IMR-90 (cell line): ENCODE measurements at regions not wholly inside any gene's neighbourhood (a gene's known extent, or its start where the extent isn't known, plus 50 kb on each side); places are given as distances from the start of the nearest gene placed in this dataset.

Experiments
- ATAC-seq: fragments of 200-7000 bp; cut with Tn5 transposase; 2 replicates; pipeline ENCODE4 v1.9.1; 2020; ENCODE audit warnings: low read depth, mild to moderate bottlenecking, moderate library complexity
- BruUV-seq: library from RNA; stranded (reverse); fragments of 400-500 nt; replicated peaks from 2 replicates; lab custom pipeline; 2021; lab: Mats Ljungman, UMichigan
- CTCF ChIA-PET: fragments of 300-600 bp; formaldehyde crosslinking; extraction: SDS; loops from one replicate; lab custom pipeline; 2021; ENCODE audit warnings: antibody characterized with exemption; lab: Yijun Ruan, JAX
- POLR2A ChIA-PET: fragments of 300-600 bp; sonication (Branson Sonifier 250); formaldehyde crosslinking; loops from one replicate; lab custom pipeline; 2022; ENCODE audit warnings: antibody characterized with exemption; ENCODE audit not compliant: unreplicated experiment; lab: Charles Lee
- DNase-seq: peaks from one replicate; pipeline ENCODE4 v3.0.0; 2013
- H2AFZ ChIP-seq: replicated peaks from 2 replicates; pipeline ENCODE3; 2013; ENCODE audit warnings: low read length, mild to moderate bottlenecking; ENCODE audit not compliant: poor library complexity
- H2AK5ac ChIP-seq: 2 replicates; pipeline ENCODE4 v1.6.1; 2013; ENCODE audit warnings: low read depth, low read length, inconsistent platforms
- H2AK9ac ChIP-seq: replicated peaks from 2 replicates; pipeline ENCODE3; 2013; ENCODE audit warnings: mild to moderate bottlenecking, low read depth, low read length, moderate library complexity; ENCODE audit not compliant: poor library complexity
- H2BK120ac ChIP-seq: 2 replicates; pipeline ENCODE4 v1.6.1; 2013; ENCODE audit warnings: low read depth, low read length, inconsistent platforms
- H2BK15ac ChIP-seq: 3 replicates; pipeline ENCODE4 v1.6.1; 2013; ENCODE audit warnings: low read depth, low read length, inconsistent platforms
- H2BK20ac ChIP-seq: 2 replicates; pipeline ENCODE4 v1.6.1; 2013; ENCODE audit warnings: low read depth, mild to moderate bottlenecking, inconsistent platforms, low read length, moderate library complexity
- H2BK5ac ChIP-seq: 2 replicates; pipeline ENCODE4 v1.6.1; 2013; ENCODE audit warnings: mild to moderate bottlenecking, low read depth, low read length, inconsistent platforms; ENCODE audit not compliant: poor library complexity, severe bottlenecking
- H3K14ac ChIP-seq: replicated peaks from 2 replicates; pipeline ENCODE4 v1.6.1; 2013; ENCODE audit warnings: low read depth, low read length, inconsistent platforms
- H3K18ac ChIP-seq: 2 replicates; pipeline ENCODE4 v1.6.1; 2013; ENCODE audit warnings: low read depth, low read length, control low read depth
- H3K23ac ChIP-seq: 2 replicates; pipeline ENCODE4 v1.6.1; 2013; ENCODE audit warnings: low read depth, low read length, inconsistent platforms
- H3K27ac ChIP-seq: 2 replicates; pipeline ENCODE4 v1.5.1; 2013; ENCODE audit warnings: mild to moderate bottlenecking, control low read depth, low read length; ENCODE audit not compliant: insufficient read depth
- H3K27me3 ChIP-seq: 2 replicates; pipeline ENCODE4 v1.6.1; 2013; ENCODE audit warnings: low read length; ENCODE audit not compliant: control insufficient read depth, insufficient read depth
- H3K36me3 ChIP-seq: 2 replicates; pipeline ENCODE4 v1.6.1; 2013; ENCODE audit warnings: low read length, mixed read lengths; ENCODE audit not compliant: control insufficient read depth, insufficient read depth
- H3K4ac ChIP-seq: 2 replicates; pipeline ENCODE4 v1.6.1; 2013; ENCODE audit warnings: low read depth, low read length, inconsistent platforms
- H3K4me1 ChIP-seq: 2 replicates; pipeline ENCODE4 v1.6.1; 2013; ENCODE audit warnings: low read length, mixed read lengths; ENCODE audit not compliant: control insufficient read depth, insufficient read depth
- H3K4me2 ChIP-seq: 2 replicates; pipeline ENCODE4 v1.6.1; 2013; ENCODE audit warnings: low read depth, mild to moderate bottlenecking, control low read depth, low read length, moderate library complexity
- H3K4me3 ChIP-seq: 2 replicates; pipeline ENCODE4 v1.5.1; 2013; ENCODE audit warnings: low read depth, mild to moderate bottlenecking, control low read depth, low read length, moderate library complexity; ENCODE audit not compliant: insufficient read depth
- H3K56ac ChIP-seq: 2 replicates; pipeline ENCODE4 v1.6.1; 2013; ENCODE audit warnings: low read length, inconsistent platforms; ENCODE audit not compliant: insufficient read depth; ENCODE audit errors: extremely low read depth
- H3K79me1 ChIP-seq, 2 experiments: 2 replicates each; pipeline ENCODE4 v1.6.1; 2013; ENCODE audit warnings: low read length in 2 of 2, inconsistent platforms in 1 of 2, low read depth in 1 of 2
- H3K9ac ChIP-seq: 2 replicates; pipeline ENCODE4 v1.6.1; 2013; ENCODE audit warnings: low read depth, low read length, control low read depth
- H3K9me1 ChIP-seq: 2 replicates; pipeline ENCODE4 v1.6.1; 2013; ENCODE audit warnings: low read length, inconsistent platforms; ENCODE audit not compliant: insufficient read depth
- H3K9me3 ChIP-seq: 2 replicates; pipeline ENCODE4 v1.6.1; 2013; ENCODE audit warnings: low read length; ENCODE audit not compliant: control insufficient read depth, insufficient read depth
- H4K20me1 ChIP-seq: 2 replicates; pipeline ENCODE4 v1.6.1; 2013; ENCODE audit warnings: low read length, inconsistent platforms; ENCODE audit not compliant: insufficient read depth
- H4K5ac ChIP-seq: 2 replicates; pipeline ENCODE4 v1.6.1; 2013; ENCODE audit warnings: mild to moderate bottlenecking, low read depth, low read length, control low read depth
- H4K8ac ChIP-seq, 2 experiments: 2 replicates each; pipeline ENCODE4 v1.6.1; 2013; ENCODE audit warnings: low read depth in 2 of 2, low read length in 2 of 2, control low read depth in 1 of 2, inconsistent platforms in 1 of 2
- H4K91ac ChIP-seq: 2 replicates; pipeline ENCODE4 v1.6.1; 2013; ENCODE audit warnings: low read depth, low read length, inconsistent platforms; ENCODE audit not compliant: insufficient read depth
- BHLHE40 ChIP-seq: fragments of 150-350 bp; IDR thresholded peaks from 2 replicates; pipeline ENCODE4 v1.6.1; 2016; ENCODE audit warnings: mild to moderate bottlenecking, low read depth, low read length
- CEBPB ChIP-seq: IDR thresholded peaks from 2 replicates; pipeline ENCODE4 v1.6.1; 2012; ENCODE audit warnings: low read depth, low read length, improper control_type of control experiment
- CHD1 ChIP-seq: IDR thresholded peaks from 2 replicates; pipeline ENCODE4 v1.6.1; 2012; ENCODE audit warnings: low read depth, low read length, improper control_type of control experiment
- FOS ChIP-seq: fragments of 150-350 bp; IDR thresholded peaks from 2 replicates; pipeline ENCODE4 v1.6.1; 2016; ENCODE audit warnings: low read depth, low read length
- MAFK ChIP-seq: IDR thresholded peaks from 2 replicates; pipeline ENCODE4 v1.6.1; 2012; ENCODE audit warnings: low read depth, low read length, improper control_type of control experiment
- POLR2A ChIP-seq: IDR thresholded peaks from 2 replicates; pipeline ENCODE4 v1.6.1; 2012; ENCODE audit warnings: mild to moderate bottlenecking, low read depth, low read length
- RAD21 ChIP-seq: IDR thresholded peaks from 2 replicates; pipeline ENCODE4 v1.6.1; 2012; ENCODE audit warnings: low read length, improper control_type of control experiment
- RFX5 ChIP-seq: IDR thresholded peaks from 2 replicates; pipeline ENCODE4 v1.8.0; 2012; ENCODE audit warnings: low read depth, mild to moderate bottlenecking, low read length, moderate library complexity
- SMC3 ChIP-seq: fragments of 150-350 bp; IDR thresholded peaks from 2 replicates; pipeline ENCODE4 v1.6.1; 2016; ENCODE audit warnings: low read depth, mild to moderate bottlenecking, antibody characterized with exemption, low read length, moderate library complexity
- WGBS, 2 experiments: methylation state at CpG; one replicate each; pipeline versions ENCODE4 v1.1.5 to v1.1.7; 2013; ENCODE audit warnings: missing lambda C conversion rate in 2 of 2; ENCODE audit not compliant: insufficient read length in 1 of 2; ENCODE audit errors: extremely low coverage in 2 of 2; 5-methylcytosine and 5-hydroxymethylcytosine counted together
- dilution Hi-C: fragments of 300-500 bp; cut with HindIII; formaldehyde crosslinking; loops from one replicate; pipeline ENCODE4 v1.14.3; 2018; ENCODE audit warnings: low sequenced_read_pairs; ENCODE audit not compliant: unreplicated experiment
- in situ Hi-C: fragments of 300-500 bp; cut with MboI; formaldehyde crosslinking; loops from 3 replicates; pipeline ENCODE4 v1.14.3; 2019; ENCODE audit warnings: low sequenced_read_pairs, inconsistent platforms, mixed read lengths
- intact Hi-C: fragments of 100-400 bp; cut with micrococcal nuclease; formaldehyde crosslinking; loops from 2 replicates; pipeline ENCODE4 v1.10.0; 2022

- no CpG with 5 or more reads among the region's 5 CpGs for WGBS, 2 experiments
- Histone ChIP-seq H3K27ac (no peak overlapping the region), H3K4me2 (no peak overlapping the region), H3K18ac (no peak overlapping the region), H2BK120ac (peak overlapping the region; percentile 51), H2AK9ac (no peak overlapping the region), H3K23ac (no peak overlapping the region), H2BK15ac (no peak overlapping the region), H4K91ac (peak overlapping the region; percentile 16; the same call in 1 of the 2 replicates), H2AFZ (no peak overlapping the region), H3K56ac (no peak overlapping the region), H4K5ac (no peak overlapping the region), H3K27me3 (no peaks in the 10 kb centered on the region), H2BK5ac (no peak overlapping the region), H2BK20ac (0 out of 2 replicates have a peak overlapping the region, but pooled peaks have one; percentile 5), H3K4me1 (peaks cover 7% of the 10 kb centered on the region), H3K36me3 (no peaks in the 10 kb centered on the region), H2AK5ac (peak overlapping the region; percentile 11; the same call in 1 of the 2 replicates), H4K20me1 (no peaks in the 10 kb centered on the region), H3K14ac (no peak overlapping the region; the same call in 1 of the 2 replicates), H3K9me3 (no peaks in the 10 kb centered on the region), H3K4ac (no peak overlapping the region; the same call in 1 of the 2 replicates), H3K79me1 (no peaks in the 10 kb centered on the region), H3K4me3 (no peak overlapping the region), H3K9me1 (peaks cover 6% of the 10 kb centered on the region), H4K8ac (no peak overlapping the region; a peak in 2 of 4 replicates), H3K9ac (no peak overlapping the region)
- in situ Hi-C loops, result no loop called here
- no TSS peak for BruUV-seq
- ATAC-seq, result no peak
- ChIA-PET CTCF (no interaction called here), POLR2A (no interaction called here)
- dilution Hi-C loops, result no loop called here
- DNase-seq, result peak; percentile 67
- no peak for TF ChIP-seq MAFK
- TF ChIP-seq RFX5, result no peak
- TF ChIP-seq BHLHE40, result no peak
- no peak for TF ChIP-seq CHD1
- TF ChIP-seq CEBPB, result no peak
- TF ChIP-seq SMC3, result no peak
- TF ChIP-seq FOS, result no peak
- TF ChIP-seq RAD21, result no peak
- TF ChIP-seq POLR2A, result no peak
- intact Hi-C loops, result no loop called here
Measured at GRCh38 chr5:167950126-167950721, 341.2 kb upstream of the WWC1 start.
